IMR-90 (cell line): ENCODE measurements at regions not wholly inside any gene's neighbourhood (a gene's known extent, or its start where the extent isn't known, plus 50 kb on each side); places are given as distances from the start of the nearest gene placed in this dataset.

ENCODE experiments used
- ATAC-seq: fragments of 200-7000 bp; cut with Tn5 transposase; 2 replicates; pipeline ENCODE4 v1.9.1; 2020; ENCODE audit warnings: low read depth, mild to moderate bottlenecking, moderate library complexity
- BruUV-seq: library from RNA; stranded (reverse); fragments of 400-500 nt; replicated peaks from 2 replicates; lab custom pipeline; 2021; lab: Mats Ljungman, UMichigan
- CTCF ChIA-PET: fragments of 300-600 bp; formaldehyde crosslinking; extraction: SDS; loops from one replicate; lab custom pipeline; 2021; ENCODE audit warnings: antibody characterized with exemption; lab: Yijun Ruan, JAX
- POLR2A ChIA-PET: fragments of 300-600 bp; sonication (Branson Sonifier 250); formaldehyde crosslinking; loops from one replicate; lab custom pipeline; 2022; ENCODE audit warnings: antibody characterized with exemption; ENCODE audit not compliant: unreplicated experiment; lab: Charles Lee
- DNase-seq: peaks from one replicate; pipeline ENCODE4 v3.0.0; 2013
- H2AFZ ChIP-seq: replicated peaks from 2 replicates; pipeline ENCODE3; 2013; ENCODE audit warnings: low read length, mild to moderate bottlenecking; ENCODE audit not compliant: poor library complexity
- H2AK5ac ChIP-seq: 2 replicates; pipeline ENCODE4 v1.6.1; 2013; ENCODE audit warnings: low read depth, low read length, inconsistent platforms
- H2AK9ac ChIP-seq: replicated peaks from 2 replicates; pipeline ENCODE3; 2013; ENCODE audit warnings: mild to moderate bottlenecking, low read depth, low read length, moderate library complexity; ENCODE audit not compliant: poor library complexity
- H2BK120ac ChIP-seq: 2 replicates; pipeline ENCODE4 v1.6.1; 2013; ENCODE audit warnings: low read depth, low read length, inconsistent platforms
- H2BK15ac ChIP-seq: 3 replicates; pipeline ENCODE4 v1.6.1; 2013; ENCODE audit warnings: low read depth, low read length, inconsistent platforms
- H2BK20ac ChIP-seq: 2 replicates; pipeline ENCODE4 v1.6.1; 2013; ENCODE audit warnings: low read depth, mild to moderate bottlenecking, inconsistent platforms, low read length, moderate library complexity
- H2BK5ac ChIP-seq: 2 replicates; pipeline ENCODE4 v1.6.1; 2013; ENCODE audit warnings: mild to moderate bottlenecking, low read depth, low read length, inconsistent platforms; ENCODE audit not compliant: poor library complexity, severe bottlenecking
- H3K14ac ChIP-seq: replicated peaks from 2 replicates; pipeline ENCODE4 v1.6.1; 2013; ENCODE audit warnings: low read depth, low read length, inconsistent platforms
- H3K18ac ChIP-seq: 2 replicates; pipeline ENCODE4 v1.6.1; 2013; ENCODE audit warnings: low read depth, low read length, control low read depth
- H3K23ac ChIP-seq: 2 replicates; pipeline ENCODE4 v1.6.1; 2013; ENCODE audit warnings: low read depth, low read length, inconsistent platforms
- H3K27ac ChIP-seq: 2 replicates; pipeline ENCODE4 v1.5.1; 2013; ENCODE audit warnings: mild to moderate bottlenecking, control low read depth, low read length; ENCODE audit not compliant: insufficient read depth
- H3K27me3 ChIP-seq: 2 replicates; pipeline ENCODE4 v1.6.1; 2013; ENCODE audit warnings: low read length; ENCODE audit not compliant: control insufficient read depth, insufficient read depth
- H3K36me3 ChIP-seq: 2 replicates; pipeline ENCODE4 v1.6.1; 2013; ENCODE audit warnings: low read length, mixed read lengths; ENCODE audit not compliant: control insufficient read depth, insufficient read depth
- H3K4ac ChIP-seq: 2 replicates; pipeline ENCODE4 v1.6.1; 2013; ENCODE audit warnings: low read depth, low read length, inconsistent platforms
- H3K4me1 ChIP-seq: 2 replicates; pipeline ENCODE4 v1.6.1; 2013; ENCODE audit warnings: low read length, mixed read lengths; ENCODE audit not compliant: control insufficient read depth, insufficient read depth
- H3K4me2 ChIP-seq: 2 replicates; pipeline ENCODE4 v1.6.1; 2013; ENCODE audit warnings: low read depth, mild to moderate bottlenecking, control low read depth, low read length, moderate library complexity
- H3K4me3 ChIP-seq: 2 replicates; pipeline ENCODE4 v1.5.1; 2013; ENCODE audit warnings: low read depth, mild to moderate bottlenecking, control low read depth, low read length, moderate library complexity; ENCODE audit not compliant: insufficient read depth
- H3K56ac ChIP-seq: 2 replicates; pipeline ENCODE4 v1.6.1; 2013; ENCODE audit warnings: low read length, inconsistent platforms; ENCODE audit not compliant: insufficient read depth; ENCODE audit errors: extremely low read depth
- H3K79me1 ChIP-seq, 2 experiments: 2 replicates each; pipeline ENCODE4 v1.6.1; 2013; ENCODE audit warnings: low read length in 2 of 2, inconsistent platforms in 1 of 2, low read depth in 1 of 2
- H3K9ac ChIP-seq: 2 replicates; pipeline ENCODE4 v1.6.1; 2013; ENCODE audit warnings: low read depth, low read length, control low read depth
- H3K9me1 ChIP-seq: 2 replicates; pipeline ENCODE4 v1.6.1; 2013; ENCODE audit warnings: low read length, inconsistent platforms; ENCODE audit not compliant: insufficient read depth
- H3K9me3 ChIP-seq: 2 replicates; pipeline ENCODE4 v1.6.1; 2013; ENCODE audit warnings: low read length; ENCODE audit not compliant: control insufficient read depth, insufficient read depth
- H4K20me1 ChIP-seq: 2 replicates; pipeline ENCODE4 v1.6.1; 2013; ENCODE audit warnings: low read length, inconsistent platforms; ENCODE audit not compliant: insufficient read depth
- H4K5ac ChIP-seq: 2 replicates; pipeline ENCODE4 v1.6.1; 2013; ENCODE audit warnings: mild to moderate bottlenecking, low read depth, low read length, control low read depth
- H4K8ac ChIP-seq, 2 experiments: 2 replicates each; pipeline ENCODE4 v1.6.1; 2013; ENCODE audit warnings: low read depth in 2 of 2, low read length in 2 of 2, control low read depth in 1 of 2, inconsistent platforms in 1 of 2
- H4K91ac ChIP-seq: 2 replicates; pipeline ENCODE4 v1.6.1; 2013; ENCODE audit warnings: low read depth, low read length, inconsistent platforms; ENCODE audit not compliant: insufficient read depth
- BHLHE40 ChIP-seq: fragments of 150-350 bp; IDR thresholded peaks from 2 replicates; pipeline ENCODE4 v1.6.1; 2016; ENCODE audit warnings: mild to moderate bottlenecking, low read depth, low read length
- CEBPB ChIP-seq: IDR thresholded peaks from 2 replicates; pipeline ENCODE4 v1.6.1; 2012; ENCODE audit warnings: low read depth, low read length, improper control_type of control experiment
- POLR2A ChIP-seq: IDR thresholded peaks from 2 replicates; pipeline ENCODE4 v1.6.1; 2012; ENCODE audit warnings: mild to moderate bottlenecking, low read depth, low read length
- RCOR1 ChIP-seq: IDR thresholded peaks from 2 replicates; pipeline ENCODE4 v1.6.1; 2012; ENCODE audit warnings: mild to moderate bottlenecking, low read length, improper control_type of control experiment; ENCODE audit not compliant: insufficient replicate concordance
- RFX5 ChIP-seq: IDR thresholded peaks from 2 replicates; pipeline ENCODE4 v1.8.0; 2012; ENCODE audit warnings: low read depth, mild to moderate bottlenecking, low read length, moderate library complexity
- USF2 ChIP-seq: fragments of 150-350 bp; IDR thresholded peaks from 2 replicates; pipeline ENCODE4 v1.6.1; 2017; ENCODE audit warnings: mild to moderate bottlenecking, antibody characterized with exemption, low read length, low read depth
- WGBS, 2 experiments: methylation state at CpG; one replicate each; pipeline versions ENCODE4 v1.1.5 to v1.1.7; 2013; ENCODE audit warnings: missing lambda C conversion rate in 2 of 2; ENCODE audit not compliant: insufficient read length in 1 of 2; ENCODE audit errors: extremely low coverage in 2 of 2; 5-methylcytosine and 5-hydroxymethylcytosine counted together
- dilution Hi-C: fragments of 300-500 bp; cut with HindIII; formaldehyde crosslinking; loops from one replicate; pipeline ENCODE4 v1.14.3; 2018; ENCODE audit warnings: low sequenced_read_pairs; ENCODE audit not compliant: unreplicated experiment
- in situ Hi-C: fragments of 300-500 bp; cut with MboI; formaldehyde crosslinking; loops from 3 replicates; pipeline ENCODE4 v1.14.3; 2019; ENCODE audit warnings: low sequenced_read_pairs, inconsistent platforms, mixed read lengths
- intact Hi-C: fragments of 100-400 bp; cut with micrococcal nuclease; formaldehyde crosslinking; loops from 2 replicates; pipeline ENCODE4 v1.10.0; 2022
- TF ChIP-seq, protein P1 (sequence below): fragments of 150-350 bp; IDR thresholded peaks from 2 replicates; pipeline ENCODE4 v1.6.1; 2016; ENCODE audit warnings: low read depth, mild to moderate bottlenecking, low read length, moderate library complexity, borderline replicate concordance

DNA sequence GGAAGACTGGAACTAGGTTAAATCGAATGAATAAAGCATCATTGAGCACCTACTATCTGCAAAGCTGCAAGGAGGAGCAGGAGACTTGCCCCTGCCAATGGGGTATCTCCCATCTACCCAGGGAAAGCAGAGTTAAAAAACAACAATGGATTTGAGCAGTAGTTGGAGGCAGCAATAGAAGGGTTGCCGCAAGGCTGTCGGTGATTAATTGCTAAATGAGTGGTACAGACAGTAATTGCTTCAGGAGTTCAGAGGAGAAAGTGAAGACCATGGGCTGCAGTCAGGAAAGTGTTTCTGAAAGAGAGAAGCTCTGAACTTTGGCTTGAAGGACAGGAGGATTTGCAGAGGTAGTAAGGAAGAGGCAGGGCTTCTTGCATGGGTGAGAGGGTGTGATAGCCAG is 152.9 kb downstream of the ACTL8 start:
- Histone ChIP-seq H3K23ac (no peak overlapping the region), H2BK15ac (no peak overlapping the region), H2BK20ac (no peak overlapping the region), H3K79me1 (no peaks in the 10 kb centered on the region), H3K9me1 (no peaks in the 10 kb centered on the region), H4K8ac (no peak overlapping the region), H3K56ac (no peak overlapping the region), H3K18ac (no peak overlapping the region), H2AK9ac (no peak overlapping the region), H3K4ac (no peak overlapping the region), H3K14ac (no peak overlapping the region), H3K27me3 (peaks cover 9% of the 10 kb centered on the region), H4K5ac (no peak overlapping the region), H4K91ac (no peak overlapping the region), H2BK5ac (no peak overlapping the region), H3K9ac (no peak overlapping the region), H4K20me1 (no peaks in the 10 kb centered on the region), H2BK120ac (no peak overlapping the region), H2AK5ac (no peak overlapping the region), H2AFZ (no peak overlapping the region), H3K9me3 (peaks cover 2% of the 10 kb centered on the region; the same call in 1 of the 2 replicates), H3K36me3 (no peaks in the 10 kb centered on the region), H3K4me3 (no peak overlapping the region), H3K4me2 (no peak overlapping the region), H3K27ac (no peak overlapping the region), H3K4me1 (no peaks in the 10 kb centered on the region)
- no peak for ATAC-seq
- BruUV-seq: no TSS peak
- in situ Hi-C loops (no loop called here), dilution Hi-C loops (no loop called here), intact Hi-C loops (no loop called here)
- ChIA-PET POLR2A (no interaction called here), CTCF (interaction anchor here (0.9 to 1.6 kb wide), 2 partner anchors 10 to 246 kb away, joined by 3 to 6 read pairs; no protein-coding TSS in a partner anchor)
- TF ChIP-seq BHLHE40 (no peak), USF2 (no peak), RCOR1 (no peak), CEBPB (no peak), RFX5 (no peak), POLR2A (no peak)
- TF ChIP-seq, protein P1, sequence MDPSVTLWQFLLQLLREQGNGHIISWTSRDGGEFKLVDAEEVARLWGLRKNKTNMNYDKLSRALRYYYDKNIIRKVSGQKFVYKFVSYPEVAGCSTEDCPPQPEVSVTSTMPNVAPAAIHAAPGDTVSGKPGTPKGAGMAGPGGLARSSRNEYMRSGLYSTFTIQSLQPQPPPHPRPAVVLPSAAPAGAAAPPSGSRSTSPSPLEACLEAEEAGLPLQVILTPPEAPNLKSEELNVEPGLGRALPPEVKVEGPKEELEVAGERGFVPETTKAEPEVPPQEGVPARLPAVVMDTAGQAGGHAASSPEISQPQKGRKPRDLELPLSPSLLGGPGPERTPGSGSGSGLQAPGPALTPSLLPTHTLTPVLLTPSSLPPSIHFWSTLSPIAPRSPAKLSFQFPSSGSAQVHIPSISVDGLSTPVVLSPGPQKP: no peak
- DNase-seq: no peak
- 17% methylated on average over 2 of the region's 3 CpGs; no CpG with 5 or more reads in 1 of the 2 experiments for WGBS, 2 experiments
